Retinal pigment epithelial cell (primary cell): ENCODE measurements at regions not wholly inside any gene's neighbourhood (a gene's known extent, or its start where the extent isn't known, plus 50 kb on each side); places are given as distances from the start of the nearest gene placed in this dataset.
"Not testable (repeated sequence)": the region's sequence is repeated elsewhere in the genome, so short reads cannot be mapped to it uniquely, and the experiment has no call there.

Source experiments
- DNase-seq: peaks from one replicate; pipeline ENCODE4 v3.0.0-alpha.2; 2010; ENCODE audit warnings: low read depth
- H3K4me3 ChIP-seq: 2 replicates; pipeline ENCODE4 v1.5.1; 2011; ENCODE audit warnings: mild to moderate bottlenecking, low read length, control low read depth, moderate library complexity
- CTCF ChIP-seq: conservative IDR thresholded peaks from 2 replicates; pipeline ENCODE4 v1.5.1; 2011; ENCODE audit warnings: low read depth, low read length, control low read depth, inconsistent platforms

- H3K4me3 ChIP-seq: no peak overlapping the region
- no peak for DNase-seq
- no peak for TF ChIP-seq CTCF
Measured at GRCh38 chr12:30525171-30525570, 170.5 kb downstream of the IPO8 start.

GRCh38 chr12:30520285-30520684 lies 175.4 kb downstream of the IPO8 start:
- not testable (repeated sequence) for H3K4me3 ChIP-seq, DNase-seq

- no peak overlapping the region for H3K4me3 ChIP-seq
- no peak for TF ChIP-seq CTCF
- no peak for DNase-seq
Measured at GRCh38 chr12:30519535-30519934, 176.1 kb downstream of the IPO8 start.

GRCh38 chr12:30517320-30517719 lies 178.3 kb downstream of the IPO8 start:
- H3K4me3 ChIP-seq: no peak overlapping the region
- no peak for TF ChIP-seq CTCF
- DNase-seq: no peak

GRCh38 chr12:30515351-30515750 lies 180.3 kb downstream of the IPO8 start:
- peak; percentile 27 for TF ChIP-seq CTCF
- no peak overlapping the region for H3K4me3 ChIP-seq
- DNase-seq: no peak

GRCh38 chr12:30514666-30515065 lies 181.0 kb downstream of the IPO8 start:
- no peak for TF ChIP-seq CTCF
- H3K4me3 ChIP-seq: no peak overlapping the region
- DNase-seq: no peak

- no peak overlapping the region for H3K4me3 ChIP-seq
- no peak for TF ChIP-seq CTCF
- no peak for DNase-seq
Measured at GRCh38 chr12:30508205-30508967, 187.3 kb downstream of the IPO8 start.
